Thoracic aorta (tissue), 2 donors: ENCODE measurements at regions not wholly inside any gene's neighbourhood (a gene's known extent, or its start where the extent isn't known, plus 50 kb on each side); places are given as distances from the start of the nearest gene placed in this dataset.

Experiments used
- ATAC-seq: fragments of 150-250 bp; one replicate; pipeline ENCODE4 v1.8.0; 2017; ENCODE audit warnings: low read depth; ENCODE audit not compliant: insufficient number of reproducible peaks, low FRiP score
- DNase-seq: peaks from one replicate; pipeline ENCODE4 v3.0.0-alpha.2; 2020; ENCODE audit warnings: low spot score
- H3K27ac ChIP-seq, 2 donors: fragments of 200-600 bp; sonication (generic); 1 replicate in 1 of 2; 2 replicates in 1 of 2; pipeline ENCODE4 v1.5.1; 2016; ENCODE audit warnings: mild to moderate bottlenecking in 2 of 2, moderate library complexity in 2 of 2
- H3K27me3 ChIP-seq: fragments of 200-600 bp; sonication (generic); replicated peaks from 2 replicates; pipeline ENCODE4 v1.6.0; 2016; ENCODE audit warnings: mild to moderate bottlenecking; ENCODE audit not compliant: insufficient read depth
- H3K36me3 ChIP-seq: fragments of 200-600 bp; sonication (generic); one replicate; pipeline ENCODE4 v1.5.1; 2016
- H3K4me1 ChIP-seq, 2 donors: fragments of 200-600 bp; sonication (generic); 1 replicate in 1 of 2; 2 replicates in 1 of 2; pipeline versions ENCODE4 v1.5.1 to v1.6.0; 2016; ENCODE audit warnings: low read depth in 2 of 2, mild to moderate bottlenecking in 1 of 2; ENCODE audit not compliant: control insufficient read depth in 1 of 2
- H3K4me3 ChIP-seq: fragments of 200-600 bp; sonication (generic); 2 replicates; pipeline ENCODE4 v1.5.1; 2016; ENCODE audit warnings: mild to moderate bottlenecking
- H3K9me3 ChIP-seq: fragments of 200-600 bp; sonication (generic); 2 replicates; pipeline ENCODE4 v1.5.1; 2016
- CTCF ChIP-seq: fragments of 200-600 bp; sonication (generic); IDR thresholded peaks from one replicate; pipeline ENCODE4 v1.5.1; 2019; ENCODE audit warnings: antibody characterized with exemption

DNA sequence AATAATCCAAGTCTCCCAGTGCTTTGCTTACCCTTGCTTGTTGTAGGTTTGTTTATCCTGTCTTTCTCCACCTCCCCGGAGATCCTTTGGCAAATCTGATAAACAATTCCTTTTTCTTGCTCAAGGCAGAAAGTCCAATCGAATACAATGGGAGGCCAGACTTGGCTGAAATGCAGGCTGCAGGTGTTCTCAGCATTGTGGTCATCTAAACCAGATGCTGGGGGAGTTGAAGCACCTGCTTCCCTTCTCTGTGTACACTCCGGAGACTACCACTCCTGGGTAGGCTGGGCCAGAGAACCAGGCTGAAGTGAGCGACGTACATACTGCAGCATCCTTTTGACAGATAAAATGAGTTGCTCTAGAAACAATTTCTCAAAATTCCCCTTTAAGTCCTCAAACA, 82.6 kb upstream of the PREP start:
- DNase-seq: no peak
- no peak for TF ChIP-seq CTCF
- Histone ChIP-seq H3K27ac (no peak overlapping the region), H3K36me3 (no peaks in the 10 kb centered on the region), H3K27me3 (no peaks in the 10 kb centered on the region), H3K4me3 (no peak overlapping the region), H3K9me3 (no peaks in the 10 kb centered on the region), H3K4me1 (peaks cover 9 to 10% of the 10 kb centered on the region in 2 donors)
- ATAC-seq: no peak

DNA sequence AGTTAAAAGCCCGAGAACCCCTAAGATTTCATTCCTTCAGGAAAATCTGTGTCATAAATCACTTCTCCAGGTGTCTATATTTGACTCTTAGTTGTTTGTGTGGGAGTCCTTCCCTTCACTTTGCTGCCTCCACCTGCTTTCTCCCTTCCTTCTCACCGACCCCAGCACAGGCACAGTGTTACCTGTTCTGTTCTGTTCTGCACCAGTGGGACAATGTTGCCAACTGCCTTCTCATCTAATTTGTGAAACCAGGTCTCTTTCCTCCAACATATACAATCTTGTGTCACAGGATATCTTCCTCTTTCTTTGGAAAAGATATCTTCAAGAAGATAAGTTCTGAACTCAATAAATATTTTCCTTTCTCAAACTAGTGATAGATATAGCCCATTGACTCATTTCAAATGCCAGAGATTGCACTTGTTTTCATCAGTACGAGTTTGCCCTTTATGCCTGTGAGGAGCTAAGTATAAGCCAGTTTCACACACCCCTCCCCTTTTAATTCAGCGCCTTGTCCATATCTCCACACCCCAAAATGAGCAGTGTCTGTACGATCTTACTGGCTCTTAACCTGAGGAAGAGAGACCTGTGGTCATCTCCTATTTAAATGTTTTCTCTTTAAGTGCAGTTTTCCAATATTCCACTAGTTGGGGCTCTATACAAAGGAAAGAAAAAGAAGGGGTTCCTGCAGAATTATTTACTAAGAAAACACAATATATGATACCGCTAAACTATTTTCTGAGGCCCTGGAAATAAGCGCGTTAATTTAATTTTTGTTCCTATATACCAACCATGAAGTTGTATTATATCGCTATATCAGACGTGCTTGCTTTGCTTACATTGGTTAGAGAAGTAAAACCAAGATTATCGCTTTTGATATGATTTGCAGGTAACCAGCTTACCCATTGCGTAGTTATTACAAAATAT, 81.6 kb upstream of the PREP start:
- no peaks in the 10 kb centered on the region for H3K9me3 ChIP-seq
- no peak overlapping the region for H3K4me3 ChIP-seq
- H3K27ac ChIP-seq: no peak overlapping the region
- peak; percentile 81 for TF ChIP-seq CTCF
- H3K36me3 ChIP-seq: no peaks in the 10 kb centered on the region
- peaks cover 8 to 10% of the 10 kb centered on the region in 2 donors for H3K4me1 ChIP-seq
- ATAC-seq (no peak), DNase-seq (no peak)
- H3K27me3 ChIP-seq: no peaks in the 10 kb centered on the region

GRCh38 chr6:105483492-105483891, 80.6 kb upstream of the PREP start:
- no peak for ATAC-seq
- DNase-seq: no peak
- no peak for TF ChIP-seq CTCF
- Histone ChIP-seq H3K4me1 (peaks cover 0 to 6% of the 10 kb centered on the region in 2 donors), H3K4me3 (no peak overlapping the region), H3K9me3 (no peaks in the 10 kb centered on the region), H3K36me3 (no peaks in the 10 kb centered on the region), H3K27ac (no peak overlapping the region), H3K27me3 (no peaks in the 10 kb centered on the region)

DNA sequence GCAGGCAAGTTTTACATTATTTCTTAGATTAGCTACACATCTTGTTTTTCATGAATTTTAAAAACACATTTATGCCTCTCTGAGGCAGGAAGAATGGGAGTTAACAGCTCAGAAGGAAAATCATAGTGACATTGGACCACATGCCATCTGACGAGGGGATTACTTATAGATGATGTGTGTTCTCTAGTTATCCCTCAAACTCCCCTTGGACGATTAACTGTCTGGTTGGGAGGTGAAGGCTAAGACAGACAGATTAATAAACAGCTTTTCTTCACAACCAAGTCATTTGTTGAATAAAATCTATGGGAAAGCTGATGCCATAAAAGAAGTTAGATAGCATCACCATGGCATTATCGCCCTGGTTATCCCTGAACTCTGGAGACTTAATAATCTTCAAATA, 80.0 kb upstream of the PREP start:
- H3K9me3 ChIP-seq: no peaks in the 10 kb centered on the region
- no peaks in the 10 kb centered on the region for H3K27me3 ChIP-seq
- no peak for TF ChIP-seq CTCF
- H3K27ac ChIP-seq: no peak overlapping the region
- no peaks in the 10 kb centered on the region for H3K4me1 ChIP-seq
- no peaks in the 10 kb centered on the region for H3K36me3 ChIP-seq
- no peak overlapping the region for H3K4me3 ChIP-seq
- DNase-seq (no peak), ATAC-seq (no peak)

DNA sequence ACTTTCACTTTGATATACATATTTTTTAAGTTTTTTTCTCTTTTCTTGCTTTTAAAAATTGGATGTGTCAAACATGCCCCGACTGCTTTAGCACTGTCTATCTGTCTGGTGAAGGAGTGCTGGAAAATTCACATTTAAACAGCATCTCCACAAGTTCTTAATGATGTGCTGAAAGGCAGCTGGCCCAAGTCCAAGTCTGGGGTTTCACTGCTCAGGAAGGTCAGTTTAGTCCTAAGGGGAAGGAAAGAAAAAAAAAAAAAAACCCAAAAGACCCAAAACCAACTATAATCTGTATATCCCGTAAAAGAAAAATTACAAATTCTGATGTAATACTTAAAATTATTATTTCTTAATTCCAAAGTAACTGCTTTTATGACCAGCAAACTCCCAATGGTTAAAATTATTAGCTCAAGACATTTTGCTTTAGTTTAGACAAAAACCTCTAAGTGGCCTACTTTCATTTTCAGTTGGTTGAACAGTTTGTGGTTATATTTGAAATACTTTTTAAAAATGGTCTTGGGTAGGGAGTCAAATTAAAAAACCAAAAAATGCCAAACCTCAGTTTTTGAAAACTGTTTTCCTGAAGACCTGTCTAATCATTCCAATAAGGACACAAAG, 79.5 kb upstream of the PREP start:
- DNase-seq (no peak), ATAC-seq (no peak)
- H3K4me1 ChIP-seq: no peaks in the 10 kb centered on the region
- H3K4me3 ChIP-seq: no peak overlapping the region
- no peak for TF ChIP-seq CTCF
- H3K36me3 ChIP-seq: no peaks in the 10 kb centered on the region
- H3K27ac ChIP-seq: no peak overlapping the region
- no peaks in the 10 kb centered on the region for H3K9me3 ChIP-seq
- H3K27me3 ChIP-seq: no peaks in the 10 kb centered on the region
